GM19438 (cell line): ENCODE measurements at regions not wholly inside any gene's neighbourhood (a gene's known extent, or its start where the extent isn't known, plus 50 kb on each side); places are given as distances from the start of the nearest gene placed in this dataset.
"Not testable (repeated sequence)": the region's sequence is repeated elsewhere in the genome, so short reads cannot be mapped to it uniquely, and the experiment has no call there.

ENCODE experiments used
- ATAC-seq: cut with Tn5 transposase; IDR thresholded peaks from one replicate; pipeline ENCODE4 v1.9.1; 2021; ENCODE audit warnings: low read depth; ENCODE audit not compliant: unreplicated experiment

DNA sequence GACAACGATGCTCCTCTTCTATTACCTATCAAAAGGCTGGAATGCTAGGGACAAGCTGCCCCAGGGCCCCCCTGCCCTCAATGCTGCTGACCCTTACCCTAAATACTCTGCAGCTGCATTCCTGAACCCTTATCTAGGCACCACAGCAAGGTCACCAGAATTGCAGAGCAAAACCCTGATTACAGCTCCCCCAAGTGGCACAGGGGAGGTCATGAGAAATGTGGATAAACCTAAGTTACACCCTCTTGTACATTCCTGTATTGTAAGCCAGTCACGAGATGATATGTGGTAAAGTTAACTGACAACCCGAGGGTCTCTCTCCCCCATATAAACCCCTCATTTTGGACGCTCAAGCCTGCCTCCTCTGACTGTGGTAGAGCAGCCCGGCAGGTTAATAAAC is 411.8 kb upstream of the STXBP6 start:
- ATAC-seq: no peak

DNA sequence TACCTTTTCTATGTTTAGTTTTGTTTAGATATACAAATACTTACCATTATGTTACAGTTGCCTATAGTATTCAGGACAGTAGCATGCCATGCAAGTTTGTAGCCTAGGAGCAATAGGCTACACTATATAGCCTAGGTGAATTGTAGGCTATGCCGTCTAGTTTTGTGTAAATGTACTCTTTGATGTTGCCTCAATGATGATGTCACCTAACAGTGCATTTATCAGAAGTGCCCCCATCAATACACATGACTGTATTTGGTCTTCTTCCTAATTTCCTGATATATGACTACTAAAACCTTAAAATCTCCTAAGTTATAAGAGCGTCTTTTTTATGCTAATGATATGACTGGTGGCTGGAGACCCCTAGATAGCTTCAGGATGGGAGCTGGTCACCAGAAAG is 394.4 kb upstream of the STXBP6 start:
- no peak for ATAC-seq

DNA sequence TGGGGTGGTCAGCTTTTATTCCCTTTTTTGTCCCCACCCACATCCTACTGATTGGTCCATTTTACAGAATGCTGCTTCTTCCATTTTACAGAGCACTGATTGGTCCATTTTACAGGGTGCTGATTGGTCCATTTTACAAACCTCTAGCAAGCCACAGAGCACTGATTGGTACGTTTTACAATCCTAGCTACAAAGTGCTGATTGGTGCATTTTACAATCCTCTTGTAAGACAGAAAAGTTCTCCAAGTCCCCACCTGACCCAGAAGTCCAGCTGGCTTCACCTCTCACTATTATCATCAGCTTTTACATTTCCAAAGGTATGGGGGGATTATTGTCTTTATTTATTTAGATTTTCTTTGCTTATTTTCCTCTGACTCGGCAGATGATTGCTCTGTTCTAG is 390.4 kb upstream of the STXBP6 start:
- not testable (repeated sequence) for ATAC-seq

GRCh38 chr14:25436906-25437305 is 387.0 kb upstream of the STXBP6 start:
- no peak for ATAC-seq

DNA sequence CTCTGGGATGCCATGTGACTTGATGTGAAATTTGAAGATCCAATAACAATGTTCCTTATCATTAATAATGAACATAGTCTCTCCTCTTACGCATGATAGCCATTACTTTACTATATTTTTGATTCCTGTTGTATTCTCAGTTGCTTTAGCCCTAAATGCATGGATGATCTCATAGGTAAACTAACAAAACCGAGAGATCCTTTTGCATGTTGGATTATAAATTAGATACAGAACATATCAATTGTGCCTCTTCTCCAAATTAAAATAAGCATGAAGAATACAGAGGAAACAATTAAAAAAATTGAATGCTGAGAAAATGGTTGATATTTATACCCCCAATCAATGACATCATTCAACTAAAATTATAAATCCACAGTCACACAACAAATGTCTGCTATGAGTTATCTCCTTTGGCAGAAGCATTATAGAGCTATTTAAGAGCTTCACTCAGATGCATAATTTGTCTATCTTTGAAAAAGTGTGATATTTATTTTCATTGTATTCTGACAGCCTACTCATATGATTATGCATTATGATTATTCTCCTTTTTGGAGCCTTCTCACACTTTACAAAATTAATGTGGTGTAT is 386.4 kb upstream of the STXBP6 start:
- no peak for ATAC-seq

- no peak for ATAC-seq
Observed at GRCh38 chr14:25431211-25432076, 381.5 kb upstream of the STXBP6 start.

DNA sequence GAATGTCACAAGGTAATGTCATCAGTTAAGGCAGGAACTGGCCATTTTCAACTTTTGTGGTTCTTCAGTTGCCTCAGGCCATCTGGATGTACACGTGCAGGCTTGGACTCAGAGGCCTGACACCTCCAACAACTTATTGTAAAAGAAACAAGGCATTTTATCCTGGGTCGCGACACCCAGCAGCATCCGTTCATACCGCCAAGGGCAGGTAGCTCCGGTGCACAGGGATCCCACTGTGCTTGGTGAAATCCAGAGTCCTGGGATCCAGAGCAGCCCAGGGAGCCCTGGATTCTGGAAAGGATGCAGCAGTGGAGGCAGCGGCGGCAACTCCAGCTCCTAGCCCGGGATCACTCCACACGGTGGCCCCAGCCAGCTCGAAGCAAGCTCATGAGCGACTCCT is 380.9 kb upstream of the STXBP6 start:
- ATAC-seq: no peak

- no peak for ATAC-seq
Observed at GRCh38 chr14:25412998-25413397, 363.1 kb upstream of the STXBP6 start.

DNA sequence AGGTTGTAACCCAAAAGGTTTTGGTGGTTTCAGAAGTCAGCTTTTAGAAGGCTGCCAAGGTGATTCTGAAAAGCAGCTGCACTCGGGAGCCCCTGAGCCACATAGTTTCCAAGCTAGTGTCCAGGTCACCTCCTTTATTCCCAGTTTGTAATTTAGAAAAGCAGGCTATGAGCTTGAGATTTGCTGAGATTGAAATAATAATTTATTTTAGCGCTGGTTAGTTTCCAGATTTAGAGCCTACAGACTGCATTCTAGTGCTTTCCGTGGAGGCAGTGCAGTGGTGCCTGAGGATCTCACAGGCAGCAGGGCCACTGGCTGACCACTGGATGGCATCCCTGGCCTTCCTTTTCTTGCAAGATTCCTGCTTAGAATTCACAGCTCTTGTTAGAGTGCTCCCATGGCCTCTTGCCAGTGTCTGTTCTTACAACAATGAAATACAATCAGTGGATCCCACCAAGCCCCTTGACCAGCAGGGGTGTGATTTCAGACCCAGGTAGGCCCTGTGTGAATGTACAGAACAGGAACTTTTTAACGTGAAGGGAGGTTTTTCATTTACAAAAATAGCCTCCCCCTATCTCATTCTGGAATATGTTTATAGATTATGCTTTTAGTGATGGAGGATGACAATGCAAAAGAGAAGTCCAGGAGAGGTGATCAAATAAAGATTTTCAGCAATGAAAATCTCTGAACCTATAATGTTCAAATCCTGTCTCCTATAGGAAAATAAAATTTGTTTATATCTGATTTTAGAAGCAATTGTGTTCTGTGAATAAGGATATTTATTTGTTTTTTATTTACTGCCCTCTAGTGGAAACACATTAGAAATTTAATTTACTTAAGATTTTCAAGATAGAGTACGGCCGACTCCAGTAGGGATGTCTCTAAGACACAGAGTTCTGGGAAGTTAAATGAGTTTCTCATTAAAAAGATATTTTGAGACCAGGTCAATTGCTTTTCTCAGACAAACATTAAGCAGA is 362.1 kb upstream of the STXBP6 start:
- no peak for ATAC-seq

DNA sequence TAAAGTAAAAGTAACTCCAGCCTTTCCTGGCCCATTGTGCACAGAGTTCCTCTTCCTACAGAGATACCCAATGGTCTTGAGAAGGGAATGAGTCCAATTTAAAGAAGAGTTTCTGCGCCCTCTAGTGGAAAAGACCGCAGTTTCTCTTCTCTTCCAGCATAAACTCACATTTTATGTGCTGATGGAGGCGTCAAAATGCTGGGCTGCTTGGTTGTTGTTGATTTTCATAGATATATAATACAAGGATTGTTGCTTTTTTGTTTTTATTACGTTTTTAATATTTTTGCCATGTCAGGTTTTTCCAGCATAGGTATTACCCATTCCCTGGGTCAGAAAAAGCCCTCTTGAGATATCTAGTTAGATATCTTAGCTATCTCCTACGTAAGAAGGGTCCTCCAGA is 356.9 kb upstream of the STXBP6 start:
- no peak for ATAC-seq

GRCh38 chr14:25400607-25401206 is 350.8 kb upstream of the STXBP6 start:
- ATAC-seq: no peak

GRCh38 chr14:25396128-25396527 is 346.2 kb upstream of the STXBP6 start:
- ATAC-seq: no peak

DNA sequence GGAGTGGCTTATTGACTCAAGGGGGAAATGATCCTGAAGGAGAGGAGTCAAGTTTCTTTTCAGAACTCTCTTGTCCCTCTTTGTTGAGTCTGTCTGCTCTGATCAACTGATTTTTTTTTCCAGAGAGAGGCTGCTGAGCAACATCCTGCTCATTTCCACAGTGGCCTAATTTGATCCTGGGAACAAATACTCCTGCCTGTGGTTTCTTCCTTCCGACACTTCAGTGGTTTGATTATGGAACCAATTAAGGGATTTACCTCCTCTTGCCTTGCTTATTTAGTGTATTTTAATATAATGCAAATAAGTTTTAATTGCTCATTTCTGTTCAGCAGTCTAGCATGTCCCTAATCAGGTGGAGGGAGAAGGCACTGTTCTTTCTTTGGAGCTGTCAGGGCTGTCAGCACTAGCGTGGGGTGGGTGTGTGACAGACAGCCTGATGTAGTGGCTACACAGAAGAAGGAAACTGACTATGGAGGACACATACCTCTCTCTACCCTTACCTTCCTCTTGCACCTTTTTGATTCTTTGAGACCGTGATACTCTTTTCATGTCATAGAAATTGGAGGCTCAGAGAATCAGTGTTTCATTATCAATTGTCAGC is 344.9 kb upstream of the STXBP6 start:
- ATAC-seq: no peak

GRCh38 chr14:25394356-25394755 is 344.4 kb upstream of the STXBP6 start:
- ATAC-seq: no peak

- no peak for ATAC-seq
Observed at GRCh38 chr14:25389948-25390347, 340.0 kb upstream of the STXBP6 start.

DNA sequence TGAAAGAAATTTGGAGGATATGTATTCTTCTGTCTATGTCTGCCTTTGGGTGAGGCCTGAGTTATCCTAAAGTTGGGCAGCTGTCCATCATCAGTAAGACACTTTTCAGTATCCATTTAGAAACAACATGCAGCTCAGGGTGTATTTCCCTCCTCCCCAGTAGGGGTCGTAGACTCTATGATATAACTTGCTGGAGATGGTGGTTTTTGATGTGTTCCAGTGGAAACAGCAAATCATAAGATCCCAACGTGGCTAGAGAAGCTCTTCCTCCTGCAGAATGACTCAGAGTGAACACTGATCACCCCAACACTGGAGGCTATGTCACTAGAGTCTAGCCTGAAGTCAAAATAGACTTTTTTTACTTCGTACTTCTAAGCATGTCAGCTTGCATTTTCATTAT is 331.6 kb upstream of the STXBP6 start:
- ATAC-seq: no peak

- ATAC-seq: no peak
Observed at GRCh38 chr14:25375639-25376038, 325.7 kb upstream of the STXBP6 start.

GRCh38 chr14:25371068-25371467 is 321.1 kb upstream of the STXBP6 start:
- no peak for ATAC-seq

GRCh38 chr14:25370057-25370456 is 320.1 kb upstream of the STXBP6 start:
- ATAC-seq: not testable (repeated sequence)

DNA sequence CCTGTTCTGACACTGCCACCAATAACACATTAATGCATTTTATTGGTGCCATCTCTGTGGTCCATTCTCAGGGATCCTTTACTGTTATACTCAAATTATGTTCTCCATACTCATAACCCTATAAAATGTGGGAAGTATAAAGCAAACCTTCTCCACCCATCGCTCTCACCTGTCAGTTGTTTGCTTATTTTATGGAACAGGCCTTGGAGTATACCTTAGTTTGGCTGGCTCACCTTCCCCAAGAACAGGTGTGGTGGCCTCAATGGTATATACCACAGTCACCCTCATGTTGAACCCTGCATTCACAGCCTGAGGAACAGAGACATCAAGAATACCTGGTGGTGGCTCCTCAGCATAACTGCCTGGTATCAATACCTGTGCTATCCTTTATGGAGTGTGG is 308.4 kb upstream of the STXBP6 start:
- no peak for ATAC-seq
